HG03520 (cell line): ENCODE measurements at regions not wholly inside any gene's neighbourhood (a gene's known extent, or its start where the extent isn't known, plus 50 kb on each side); places are given as distances from the start of the nearest gene placed in this dataset.

ENCODE experiments used
- ATAC-seq: cut with Tn5 transposase; IDR thresholded peaks from one replicate; pipeline ENCODE4 v1.9.1; 2021; ENCODE audit warnings: mild to moderate bottlenecking, moderate library complexity; ENCODE audit not compliant: unreplicated experiment

DNA sequence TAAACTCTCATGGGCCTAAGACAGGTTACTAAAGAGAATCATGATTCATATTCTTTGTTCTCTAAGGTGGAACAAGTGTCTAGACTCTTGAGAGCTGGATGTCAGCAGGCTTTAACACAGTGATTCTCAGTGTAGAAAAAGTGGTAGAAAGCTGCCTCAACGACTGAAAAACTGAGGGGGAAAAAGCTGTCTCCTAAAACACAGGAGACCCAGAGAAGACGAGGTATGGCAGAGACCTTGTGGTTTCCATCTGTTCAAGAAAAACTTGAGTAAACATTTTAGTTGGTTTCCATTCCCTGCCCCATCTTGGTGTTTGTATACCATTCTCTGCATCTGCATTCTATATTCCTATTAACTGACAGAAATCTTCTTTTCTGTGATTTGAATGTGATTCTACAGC lies 57.6 kb upstream of the MAP3K7 start:
- no peak for ATAC-seq

DNA sequence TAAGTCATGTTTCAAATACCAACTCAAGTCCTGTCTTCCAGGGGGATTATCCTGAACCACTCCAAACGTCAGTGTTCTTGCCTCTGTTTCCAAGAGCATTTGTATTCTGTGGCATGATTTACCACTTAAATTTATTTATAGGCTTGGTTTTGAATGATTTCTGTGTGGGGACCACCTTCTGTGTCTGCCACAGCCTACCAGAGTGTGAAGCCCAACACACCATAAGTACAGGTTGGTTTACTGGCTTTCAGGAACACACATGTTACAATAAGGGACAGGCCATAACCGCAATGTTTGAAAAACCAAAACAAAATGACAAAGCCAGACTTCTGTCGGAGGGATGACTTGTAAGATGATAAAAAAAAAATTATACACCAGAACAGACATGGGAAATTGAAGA lies 56.5 kb upstream of the MAP3K7 start:
- no peak for ATAC-seq

DNA sequence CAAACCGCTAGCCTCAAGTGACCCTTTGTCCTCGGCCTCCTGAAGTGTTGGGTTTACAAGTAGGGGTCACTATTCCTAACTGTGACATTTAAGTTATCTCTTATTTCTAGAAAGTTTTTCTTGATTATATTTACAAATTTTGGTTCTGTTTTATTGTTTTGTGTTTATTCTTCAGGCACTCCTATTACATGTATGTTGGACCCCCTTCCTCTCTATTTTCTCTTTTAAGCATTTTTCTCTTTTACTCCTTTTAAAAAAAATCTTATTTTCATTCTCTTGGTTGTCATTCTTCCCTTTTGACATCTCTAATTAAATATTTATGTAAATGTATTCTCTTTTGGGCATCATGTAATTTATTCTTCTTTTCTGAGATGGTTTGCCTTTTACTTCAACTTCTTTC lies 50.4 kb upstream of the MAP3K7 start:
- no peak for ATAC-seq
